H54 (cell line): ENCODE measurements at regions not wholly inside any gene's neighbourhood (a gene's known extent, or its start where the extent isn't known, plus 50 kb on each side); places are given as distances from the start of the nearest gene placed in this dataset.
"Not testable (repeated sequence)": the region's sequence is repeated elsewhere in the genome, so short reads cannot be mapped to it uniquely, and the experiment has no call there.

Experiments
- DNase-seq: peaks from one replicate; pipeline ENCODE4 v3.0.0; 2011; ENCODE audit warnings: low spot score, mixed read lengths; ENCODE audit not compliant: insufficient read length
- FAIRE-seq: peaks from 3 replicates; lab custom pipeline; 2011; peaks lifted over from hg19 to GRCh38; lab: Jason Lieb, UNC
- POLR2A ChIP-seq: IDR thresholded peaks from 2 replicates; pipeline ENCODE4 v1.6.1; 2011; ENCODE audit warnings: low read depth, mild to moderate bottlenecking, low read length

DNA sequence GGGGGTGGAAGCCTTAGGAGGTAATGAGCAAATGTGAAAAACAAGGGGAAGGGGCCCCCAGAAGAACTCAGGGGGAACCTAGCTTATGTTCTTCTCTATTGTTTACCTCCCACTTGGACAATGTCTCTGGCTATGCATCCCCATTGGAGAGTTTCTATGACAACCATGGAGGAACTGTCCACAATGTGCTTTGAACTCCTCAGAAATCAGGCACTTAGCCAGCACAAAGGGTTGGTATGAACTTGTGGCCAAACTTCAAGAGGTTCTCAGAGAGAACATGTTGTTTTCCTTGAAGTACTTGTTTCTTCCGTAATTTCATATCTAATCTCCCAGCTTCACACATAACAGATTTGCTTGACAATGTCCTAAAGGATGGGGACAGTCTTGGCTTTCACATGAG lies 202.8 kb upstream of the PELI2 start:
- DNase-seq (no peak), FAIRE-seq (no peak)
- no peak for TF ChIP-seq POLR2A

DNA sequence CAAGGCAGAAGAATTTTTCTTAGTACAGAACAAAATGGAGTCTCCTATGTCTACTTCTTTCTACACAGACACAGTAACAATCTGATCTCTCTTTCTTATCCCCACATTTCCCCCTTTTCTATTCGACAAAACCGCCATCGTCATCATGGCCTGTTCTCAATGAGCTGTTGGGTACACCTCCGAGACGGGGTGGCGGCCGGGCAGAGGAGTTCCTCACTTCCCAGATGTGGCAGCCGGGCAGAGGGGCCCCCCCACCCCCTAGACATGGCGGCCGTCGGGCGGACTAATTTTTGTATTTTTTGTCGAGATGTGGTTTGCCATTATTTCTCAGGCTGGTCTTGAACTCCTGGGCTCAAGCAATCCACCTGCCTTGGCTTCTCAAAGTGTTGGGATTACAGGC lies 198.4 kb upstream of the PELI2 start:
- not testable (repeated sequence) for FAIRE-seq, DNase-seq

DNA sequence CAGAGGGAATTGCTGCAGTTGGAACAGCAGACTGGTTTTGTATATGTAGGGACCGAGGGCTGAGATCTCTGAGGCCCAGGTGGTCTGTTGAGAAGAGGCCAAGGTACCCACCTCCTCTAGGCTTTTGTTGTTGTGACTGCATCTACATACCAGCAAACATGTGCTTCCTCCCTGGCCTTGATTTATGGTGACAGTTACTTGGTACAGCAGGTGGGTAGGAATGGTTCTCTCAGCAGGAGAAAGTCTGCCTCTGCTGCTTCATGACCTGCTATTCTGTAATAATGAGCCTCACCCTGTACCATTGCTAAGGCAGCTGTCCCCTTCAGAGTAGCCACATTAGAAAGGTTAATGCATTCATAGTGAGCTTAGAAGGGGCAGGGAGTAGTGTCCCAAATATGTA lies 196.7 kb upstream of the PELI2 start:
- DNase-seq (no peak), FAIRE-seq (no peak)
- no peak for TF ChIP-seq POLR2A

DNA sequence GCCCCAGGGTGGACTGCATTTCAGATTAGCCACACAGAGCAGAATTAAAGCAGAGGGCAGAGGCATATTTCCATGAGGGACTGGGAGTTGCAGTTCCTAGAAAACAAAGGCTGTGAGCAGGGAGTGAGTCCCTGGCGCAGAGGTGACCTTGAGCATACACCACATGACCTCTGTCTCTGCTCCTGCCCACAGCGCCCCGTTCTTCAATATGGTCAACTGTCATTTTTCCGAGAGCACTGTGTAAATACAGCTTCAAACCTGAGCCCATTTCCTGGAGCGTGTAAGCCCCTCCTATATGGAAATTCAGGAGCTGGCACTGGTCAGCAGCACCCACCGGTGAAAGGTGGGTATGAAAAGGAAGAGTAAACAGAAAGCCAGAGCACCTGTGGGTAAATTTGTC lies 192.2 kb upstream of the PELI2 start:
- FAIRE-seq: no peak
- TF ChIP-seq POLR2A: no peak
- DNase-seq: no peak

DNA sequence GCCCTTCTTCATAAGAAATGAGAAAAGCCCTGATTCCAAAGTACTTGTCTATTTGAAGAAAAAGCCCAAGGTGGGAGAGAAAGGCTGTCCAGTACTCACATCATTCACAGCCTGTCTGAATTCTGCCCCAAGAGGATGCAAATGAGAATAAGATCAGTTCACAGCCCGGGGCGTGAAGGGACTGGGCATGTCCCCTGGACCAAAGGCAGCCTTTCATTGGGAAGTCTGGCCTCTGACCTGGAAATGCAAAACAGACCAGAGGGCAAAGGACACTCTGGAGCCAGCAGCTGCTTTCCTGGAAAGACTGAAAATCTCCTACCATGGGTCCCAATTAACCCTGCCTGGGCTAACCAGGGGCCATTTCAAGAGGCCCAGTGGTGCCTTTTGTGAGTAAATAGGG lies 191.2 kb upstream of the PELI2 start:
- DNase-seq (no peak), FAIRE-seq (no peak)
- no peak for TF ChIP-seq POLR2A

DNA sequence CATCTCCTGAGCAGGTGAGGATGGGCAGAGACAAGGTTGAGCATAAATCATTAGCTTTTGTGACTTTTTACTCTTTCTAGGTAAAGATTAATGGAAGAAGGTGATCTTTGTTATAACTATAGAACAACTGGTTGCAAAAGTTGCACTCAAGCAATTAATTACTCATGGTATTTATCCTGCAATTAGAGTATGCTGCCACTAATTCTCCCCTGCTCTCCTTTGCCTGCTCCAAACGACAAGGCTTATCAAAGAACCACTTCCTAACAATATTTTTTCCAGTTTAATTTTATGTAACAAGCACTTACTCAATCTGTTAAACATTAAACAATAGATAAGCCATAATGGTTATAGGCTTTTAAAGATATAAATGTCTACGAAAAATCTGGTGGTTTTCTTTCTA lies 189.9 kb upstream of the PELI2 start:
- DNase-seq (no peak), FAIRE-seq (no peak)
- no peak for TF ChIP-seq POLR2A

DNA sequence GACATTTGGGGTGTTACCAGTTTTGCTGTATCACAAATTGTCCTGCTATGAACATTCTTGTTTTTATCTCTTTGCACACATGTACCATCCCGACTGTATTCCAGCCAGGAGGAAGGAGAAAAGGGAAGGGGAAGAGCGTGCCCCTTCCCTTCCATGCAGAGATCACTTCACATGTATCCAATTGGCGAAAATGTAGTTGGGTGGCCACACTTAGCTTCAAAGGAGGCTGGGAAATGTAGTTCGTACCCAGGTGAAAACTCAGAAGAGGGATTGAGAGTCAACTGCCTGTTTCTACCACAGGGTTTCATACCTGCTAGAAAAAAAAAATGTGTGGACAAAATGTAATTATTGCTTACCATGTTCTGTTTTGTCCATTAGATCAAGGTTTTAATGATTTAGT lies 189.1 kb upstream of the PELI2 start:
- TF ChIP-seq POLR2A: no peak
- FAIRE-seq (no peak), DNase-seq (no peak)

DNA sequence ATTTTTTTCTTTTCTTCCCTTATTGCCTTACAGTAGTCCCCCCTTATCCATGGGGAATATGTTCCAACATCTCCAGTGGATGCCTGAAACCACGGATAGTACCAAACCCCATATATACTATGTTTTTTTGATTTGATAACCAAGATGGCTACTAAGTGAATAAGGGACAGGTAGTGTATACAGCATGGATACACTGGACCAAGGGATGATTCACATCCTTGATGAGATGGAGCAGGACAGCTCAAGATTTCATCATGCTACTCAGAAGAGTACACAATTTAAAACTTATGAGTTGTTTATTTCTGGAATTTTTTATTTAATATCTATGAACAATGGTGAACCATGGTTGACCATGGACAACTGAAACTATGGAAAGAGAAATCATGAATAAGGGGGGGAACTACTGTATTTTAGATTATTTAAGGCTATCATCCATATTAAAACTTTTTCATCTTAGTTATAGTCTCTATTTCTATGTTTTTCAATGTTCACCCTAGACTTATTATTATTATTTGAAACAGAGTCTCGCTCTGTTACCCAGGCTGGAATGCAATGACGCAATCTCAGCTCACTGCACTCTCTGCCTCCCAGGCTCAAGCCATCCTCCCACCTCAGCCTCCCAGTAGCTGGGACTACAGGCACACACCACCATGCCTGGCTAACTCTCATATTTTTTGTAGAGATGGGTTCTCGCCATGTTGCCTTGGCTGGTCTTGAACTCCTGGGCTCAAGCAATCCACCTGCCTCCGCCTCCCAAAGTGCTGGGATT lies 188.0 kb upstream of the PELI2 start:
- TF ChIP-seq POLR2A: no peak
- FAIRE-seq (no peak), DNase-seq (no peak)

DNA sequence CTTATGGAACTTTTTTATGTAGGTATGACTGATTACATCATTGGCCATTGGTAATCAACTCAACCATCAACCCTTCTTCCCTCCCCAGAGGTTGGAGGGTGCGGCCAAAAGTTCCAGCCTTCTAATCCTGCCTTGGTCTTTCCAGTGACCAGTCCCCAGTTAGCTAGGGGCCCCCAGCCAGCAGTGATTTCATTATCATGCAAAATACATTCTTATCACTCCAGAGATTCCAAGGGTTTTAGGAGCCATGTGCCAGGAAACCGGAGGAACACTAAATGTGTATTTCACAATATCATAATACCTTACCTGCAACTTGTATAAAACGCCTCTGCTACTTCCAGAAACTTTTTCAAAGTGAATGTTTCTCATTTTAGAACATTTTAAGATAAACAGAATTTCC lies 181.5 kb upstream of the PELI2 start:
- no peak for DNase-seq
- FAIRE-seq: no peak
- TF ChIP-seq POLR2A: no peak

DNA sequence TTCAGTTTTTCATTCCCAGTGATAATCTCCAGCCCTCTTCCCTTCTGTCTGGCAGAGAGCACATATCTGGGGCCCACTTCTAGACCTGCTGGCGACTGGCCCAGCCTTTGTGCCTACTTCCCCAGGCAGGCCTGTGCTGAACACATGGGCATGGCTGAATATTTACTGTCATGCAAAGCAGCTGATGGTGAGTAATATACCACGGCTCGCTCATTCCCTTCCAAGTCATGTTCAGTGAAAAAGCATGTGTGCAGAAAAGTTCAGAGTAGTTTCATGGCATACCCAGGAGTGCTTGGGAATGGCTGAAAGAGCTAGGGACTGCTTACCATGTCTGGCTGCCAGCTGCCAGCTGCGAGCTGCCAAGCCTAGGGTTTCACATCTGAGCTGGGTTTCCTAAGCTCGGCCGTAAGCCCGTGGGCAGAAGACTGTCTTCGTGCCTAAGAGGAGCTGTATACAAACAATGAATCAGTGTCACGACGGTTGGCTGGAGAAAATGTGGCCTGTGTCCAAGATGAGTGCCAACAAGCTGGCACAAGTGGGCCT lies 179.9 kb upstream of the PELI2 start:
- DNase-seq (no peak), FAIRE-seq (no peak)
- no peak for TF ChIP-seq POLR2A

DNA sequence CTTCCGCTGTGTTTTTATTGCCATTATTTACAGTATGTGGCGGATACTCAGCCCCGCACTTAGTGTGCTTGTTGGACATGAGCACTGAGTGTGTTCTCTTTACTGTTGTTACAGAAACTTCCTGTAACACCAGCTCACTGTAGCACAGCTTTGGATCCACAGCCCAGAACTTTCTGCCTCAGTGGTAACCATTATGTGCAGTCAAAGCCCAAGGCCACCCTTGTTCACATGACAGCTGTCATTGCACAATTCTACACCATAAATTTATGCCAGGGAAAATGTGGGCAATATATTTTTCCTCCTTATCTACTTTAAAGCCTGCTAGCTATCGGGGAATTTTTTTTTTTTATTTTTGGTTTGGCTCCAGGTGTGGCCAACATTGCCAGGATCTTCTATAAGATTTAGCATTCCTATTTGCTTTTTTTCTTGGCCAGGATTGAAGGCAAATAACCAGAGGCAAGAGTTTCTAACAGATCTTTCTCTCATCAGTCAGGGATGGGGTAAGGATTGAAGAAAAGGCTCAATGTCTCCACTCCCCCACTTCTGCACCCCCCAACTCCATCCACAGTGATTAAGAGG lies 176.0 kb upstream of the PELI2 start:
- TF ChIP-seq POLR2A: no peak
- DNase-seq: no peak
- FAIRE-seq: no peak

DNA sequence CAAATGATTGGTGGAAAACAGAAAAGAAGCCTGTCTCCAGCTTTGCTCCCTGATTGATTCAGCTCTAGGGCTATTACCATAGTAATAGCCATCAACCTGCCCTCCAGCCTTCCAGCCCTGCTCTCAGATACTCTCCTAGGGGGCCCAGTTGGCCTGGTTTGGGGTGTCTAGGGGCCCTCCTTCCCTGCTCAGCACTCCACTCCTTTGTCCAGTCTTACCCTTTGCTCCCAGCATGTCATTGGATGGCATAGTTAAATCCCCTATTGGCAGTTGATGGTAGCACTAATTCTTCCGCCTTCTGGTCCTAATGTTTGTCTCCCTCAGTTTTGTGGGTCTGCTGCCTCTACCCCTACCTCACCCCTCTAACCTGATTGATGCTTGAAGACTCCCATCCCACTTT lies 175.4 kb upstream of the PELI2 start:
- no peak for DNase-seq
- no peak for TF ChIP-seq POLR2A
- no peak for FAIRE-seq

DNA sequence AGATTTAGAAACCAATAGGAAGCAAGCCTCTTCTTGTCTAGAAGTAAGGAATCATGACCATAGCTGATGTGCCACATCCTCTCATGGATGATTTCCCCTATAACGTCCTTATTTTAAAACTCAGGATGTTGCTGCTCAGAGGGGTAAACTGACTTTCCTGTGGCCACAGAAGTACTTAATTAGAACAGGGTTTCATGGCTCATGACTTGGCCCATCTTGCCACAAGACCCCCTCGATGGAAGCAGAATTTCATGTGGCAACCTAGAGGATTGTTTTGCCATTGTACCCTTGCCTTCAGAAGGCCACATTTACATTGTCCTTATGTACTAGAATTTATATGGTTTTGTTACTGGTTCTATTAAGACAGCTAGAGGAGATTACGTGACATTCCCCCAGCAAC lies 173.5 kb upstream of the PELI2 start:
- no peak for DNase-seq
- no peak for TF ChIP-seq POLR2A
- no peak for FAIRE-seq

DNA sequence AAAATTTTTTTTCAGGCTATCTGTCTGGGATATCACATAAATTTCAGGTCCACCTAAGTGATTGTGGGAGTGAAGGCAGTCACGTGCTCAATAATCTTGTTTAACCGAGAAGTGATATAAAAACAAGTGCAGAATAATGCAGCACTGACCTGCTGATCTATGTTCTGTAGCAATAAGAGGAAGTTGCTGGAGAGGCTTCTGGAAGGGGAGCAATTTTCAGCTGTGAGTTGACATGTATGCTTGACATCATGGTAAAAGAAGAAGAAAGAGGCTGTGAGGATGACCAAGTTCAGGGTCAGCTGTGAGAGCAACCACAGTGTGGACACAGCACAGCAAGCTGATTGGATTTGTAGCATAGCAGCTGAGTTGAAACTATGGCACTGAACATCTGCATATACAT lies 172.0 kb upstream of the PELI2 start:
- FAIRE-seq (no peak), DNase-seq (no peak)
- TF ChIP-seq POLR2A: no peak

DNA sequence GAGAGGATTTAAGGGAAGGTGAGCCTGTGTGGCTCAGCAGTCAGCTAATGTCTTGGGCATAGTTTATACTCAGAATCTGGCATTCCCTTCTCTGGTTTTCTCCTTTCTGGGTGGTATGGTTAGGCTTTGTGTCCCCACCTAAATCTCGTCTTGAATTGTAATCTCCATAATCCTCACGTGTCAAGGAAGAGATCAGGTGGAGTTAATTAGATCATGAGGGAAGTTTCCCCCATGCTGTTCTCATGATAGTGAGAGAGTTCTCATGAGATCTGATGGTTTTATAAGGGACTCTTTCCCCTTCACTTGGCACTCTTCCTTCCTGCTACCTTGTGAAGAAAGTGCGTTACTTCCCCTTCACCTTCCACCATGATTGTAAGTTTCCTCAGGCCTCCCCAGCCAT lies 169.8 kb upstream of the PELI2 start:
- no peak for FAIRE-seq

DNA sequence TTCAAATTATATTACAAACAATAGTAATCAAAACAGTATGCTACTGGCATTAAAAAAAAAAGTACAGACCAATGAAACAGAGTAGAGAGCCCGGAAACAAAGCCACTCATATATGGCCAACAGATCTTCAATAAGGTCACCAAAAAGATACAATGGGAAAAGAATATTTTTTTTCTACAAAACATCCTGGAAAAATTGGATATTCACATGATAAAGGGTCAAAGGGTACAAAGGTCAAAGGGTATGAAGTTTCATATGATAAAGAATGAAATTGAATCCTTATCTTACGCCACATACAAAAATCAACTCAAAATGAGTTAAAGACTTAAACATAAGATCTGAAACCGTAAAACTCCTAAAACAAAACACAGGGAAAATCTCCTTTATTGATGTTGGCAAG lies 168.5 kb upstream of the PELI2 start:
- no peak for TF ChIP-seq POLR2A
- FAIRE-seq (no peak), DNase-seq (no peak)

More for the DNA sequence above, 169.8 kb upstream of the PELI2 start:
- no peak for TF ChIP-seq POLR2A
- DNase-seq: no peak
